Fibroblast of lung (primary cell): ENCODE measurements at regions not wholly inside any gene's neighbourhood (a gene's known extent, or its start where the extent isn't known, plus 50 kb on each side); places are given as distances from the start of the nearest gene placed in this dataset.
A peak's percentile ranks its signal among the peaks of the same experiment; 100 is the strongest.

ENCODE experiments used
- DNase-seq, 2 donors: peaks; one replicate each; pipeline versions ENCODE4 v3.0.0 to v3.0.0-alpha.2; 2010; ENCODE audit warnings: low read depth in 2 of 2
- H2AFZ ChIP-seq: 2 replicates; pipeline ENCODE4 v1.5.1; 2012; ENCODE audit warnings: low read length, control low read depth, inconsistent platforms
- H3K27ac ChIP-seq: 2 replicates; pipeline ENCODE4 v1.5.1; 2011; ENCODE audit warnings: low read length, control low read depth; ENCODE audit not compliant: insufficient read depth
- H3K27me3 ChIP-seq: 2 replicates; pipeline ENCODE4 v1.5.1; 2011; ENCODE audit warnings: mild to moderate bottlenecking, low read length; ENCODE audit not compliant: control insufficient read depth, insufficient read depth
- H3K36me3 ChIP-seq: 2 replicates; pipeline ENCODE4 v1.5.1; 2011; ENCODE audit warnings: low read length; ENCODE audit not compliant: control insufficient read depth, insufficient read depth
- H3K4me1 ChIP-seq: 2 replicates; pipeline ENCODE4 v1.5.1; 2011; ENCODE audit warnings: low read length; ENCODE audit not compliant: control insufficient read depth, insufficient read depth; ENCODE audit errors: extremely low read depth
- H3K4me2 ChIP-seq: 2 replicates; pipeline ENCODE4 v1.5.1; 2011; ENCODE audit warnings: low read length, control low read depth; ENCODE audit not compliant: insufficient read depth; ENCODE audit errors: extremely low read depth
- H3K4me3 ChIP-seq, 4 experiments: fragments of 200-600 bp in 1 of 4; sonication (generic) in 1 of 4; replicated peaks in 1 of 4; 2 replicates each; pipeline ENCODE4 v1.5.1; 2011 to 2016; ENCODE audit warnings: low read length in 4 of 4, low read depth in 3 of 4, mild to moderate bottlenecking in 3 of 4, control low read depth in 2 of 4, inconsistent platforms in 1 of 4, mixed read lengths in 1 of 4; ENCODE audit not compliant: insufficient read depth in 1 of 4; ENCODE audit errors: control extremely low read depth in 1 of 4
- H3K79me2 ChIP-seq: 2 replicates; pipeline ENCODE4 v1.5.1; 2012; ENCODE audit warnings: mild to moderate bottlenecking, low read length, inconsistent platforms; ENCODE audit not compliant: control insufficient read depth, insufficient read depth
- H3K9ac ChIP-seq: 2 replicates; pipeline ENCODE4 v1.5.1; 2011; ENCODE audit warnings: mild to moderate bottlenecking, low read length, control low read depth; ENCODE audit not compliant: insufficient read depth
- H3K9me3 ChIP-seq: 2 replicates; pipeline ENCODE4 v1.5.1; 2012; ENCODE audit warnings: low read depth, low read length; ENCODE audit not compliant: control insufficient read depth, insufficient read depth
- H4K20me1 ChIP-seq: 2 replicates; pipeline ENCODE4 v1.5.1; 2011; ENCODE audit warnings: low read length; ENCODE audit not compliant: control insufficient read depth, insufficient read depth; ENCODE audit errors: extremely low read depth
- CTCF ChIP-seq, 2 donors: IDR thresholded peaks in 1 of 2; conservative IDR thresholded peaks in 1 of 2; 1 replicate in 1 of 2; 2 replicates in 1 of 2; pipeline ENCODE4 v1.5.1; 2011 to 2012; ENCODE audit warnings: low read length in 2 of 2, control low read depth in 1 of 2, inconsistent platforms in 1 of 2, low read depth in 1 of 2, mild to moderate bottlenecking in 1 of 2
- EZH2 ChIP-seq: IDR thresholded peaks from 2 replicates; pipeline ENCODE4 v1.5.1; 2012; ENCODE audit warnings: low read length, control low read depth, mild to moderate bottlenecking; ENCODE audit errors: missing control alignments

- TF ChIP-seq CTCF (conservative IDR thresholded peaks at IDR 0.05 in 1 of 2, IDR thresholded peaks at IDR 0.05 in 1 of 2; ENCODE audit: low read depth in 1 of 2, low read length in 2 of 2): no peak
- TF ChIP-seq EZH2: no peak
- H3K27me3 ChIP-seq: peaks cover 11% of the 10 kb centered on the region
- no peak overlapping the region for H3K9ac ChIP-seq
- H3K4me1 ChIP-seq: peaks cover 4% of the 10 kb centered on the region
- H3K4me2 ChIP-seq: no peak overlapping the region
- no peak overlapping the region for H2AFZ ChIP-seq
- no peaks in the 10 kb centered on the region for H3K9me3 ChIP-seq
- no peak for DNase-seq
- no peak overlapping the region for H3K27ac ChIP-seq
- no peaks in the 10 kb centered on the region for H3K36me3 ChIP-seq
- H3K4me3 ChIP-seq: no peak overlapping the region
- no peaks in the 10 kb centered on the region for H3K79me2 ChIP-seq
- H4K20me1 ChIP-seq: no peaks in the 10 kb centered on the region
Observed at GRCh38 chr20:24778585-24779031, 170.5 kb upstream of the CST7 start.

GRCh38 chr20:24779131-24779530 is 169.9 kb upstream of the CST7 start:
- Histone ChIP-seq H3K4me3 (no peak overlapping the region), H3K9me3 (no peaks in the 10 kb centered on the region), H3K27ac (no peak overlapping the region), H3K4me2 (no peak overlapping the region), H4K20me1 (no peaks in the 10 kb centered on the region), H3K9ac (no peak overlapping the region), H3K27me3 (peaks cover 11% of the 10 kb centered on the region), H3K36me3 (no peaks in the 10 kb centered on the region), H3K79me2 (no peaks in the 10 kb centered on the region), H3K4me1 (peaks cover under 1% of the 10 kb centered on the region), H2AFZ (no peak overlapping the region)
- no peak for TF ChIP-seq EZH2
- DNase-seq: peak in 1 of 2 donors; percentile 14

- Histone ChIP-seq H3K79me2 (no peaks in the 10 kb centered on the region), H3K4me3 (no peak overlapping the region), H3K4me2 (no peak overlapping the region), H3K27ac (no peak overlapping the region), H3K36me3 (no peaks in the 10 kb centered on the region), H3K9me3 (no peaks in the 10 kb centered on the region), H4K20me1 (no peaks in the 10 kb centered on the region), H3K27me3 (peaks cover 11% of the 10 kb centered on the region), H2AFZ (no peak overlapping the region), H3K9ac (no peak overlapping the region), H3K4me1 (no peaks in the 10 kb centered on the region)
- DNase-seq: no peak
- TF ChIP-seq EZH2 (no peak), CTCF (conservative IDR thresholded peaks at IDR 0.05 in 1 of 2, IDR thresholded peaks at IDR 0.05 in 1 of 2; ENCODE audit: low read depth in 1 of 2, low read length in 2 of 2) (no peak)
Observed at GRCh38 chr20:24779946-24780345, 169.1 kb upstream of the CST7 start.
